Spleen (tissue), 11 donors: ENCODE measurements at regions not wholly inside any gene's neighbourhood (a gene's known extent, or its start where the extent isn't known, plus 50 kb on each side); places are given as distances from the start of the nearest gene placed in this dataset.

Experiments
- DNase-seq: peaks from one replicate; pipeline ENCODE4 v3.0.0-alpha.2; 2020
- H3K27ac ChIP-seq, 8 donors: fragments of 200-600 bp; sonication (generic) in 7 of 8; 1 replicate in 4 of 8; 2 replicates in 4 of 8; pipeline versions ENCODE4 v1.5.0 to v1.8.0; 2016 to 2021; ENCODE audit warnings: inconsistent platforms in 4 of 8, mild to moderate bottlenecking in 4 of 8, moderate library complexity in 1 of 8
- H3K27me3 ChIP-seq, 7 donors: fragments of 200-600 bp; sonication (generic) in 6 of 7; replicated peaks in 1 of 7; 1 replicate in 4 of 7; 2 replicates in 3 of 7; pipeline versions ENCODE4 v1.5.0 to v1.8.0; 2016 to 2021; ENCODE audit warnings: inconsistent platforms in 3 of 7, mild to moderate bottlenecking in 1 of 7
- H3K36me3 ChIP-seq, 6 donors: fragments of 200-600 bp; sonication (generic) in 5 of 6; 1 replicate in 4 of 6; 2 replicates in 2 of 6; pipeline versions ENCODE4 v1.5.0 to v1.8.0; 2016 to 2021; ENCODE audit warnings: inconsistent platforms in 2 of 6
- H3K4me1 ChIP-seq, 6 donors: fragments of 200-600 bp; sonication (generic) in 5 of 6; 1 replicate in 3 of 6; 2 replicates in 3 of 6; pipeline versions ENCODE4 v1.5.0 to v1.8.0; 2016 to 2021; ENCODE audit warnings: inconsistent platforms in 3 of 6
- H3K4me3 ChIP-seq, 8 donors: fragments of 200-600 bp; sonication (generic) in 7 of 8; 1 replicate in 4 of 8; 2 replicates in 4 of 8; pipeline versions ENCODE4 v1.5.0 to v1.8.0; 2016 to 2021; ENCODE audit warnings: inconsistent platforms in 4 of 8, mild to moderate bottlenecking in 4 of 8, moderate library complexity in 2 of 8
- H3K9me3 ChIP-seq, 8 donors: fragments of 200-600 bp; sonication (generic) in 7 of 8; 1 replicate in 4 of 8; 2 replicates in 4 of 8; pipeline versions ENCODE4 v1.5.0 to v1.8.0; 2016 to 2021; ENCODE audit warnings: inconsistent platforms in 4 of 8
- CTCF ChIP-seq, 11 experiments: fragments of 200-600 bp in 7 of 11; fragments of 450-650 bp in 4 of 11; sonication (generic) in 4 of 11; IDR thresholded peaks in 8 of 11; conservative IDR thresholded peaks in 3 of 11; 1 replicate in 7 of 11; 2 replicates in 4 of 11; pipeline versions ENCODE4 v1.4.0 to v1.8.0; 2016 to 2021; ENCODE audit warnings: antibody characterized with exemption in 11 of 11, inconsistent platforms in 4 of 11, mild to moderate bottlenecking in 1 of 11
- POLR2A ChIP-seq, 3 donors: fragments of 450-650 bp; IDR thresholded peaks; one replicate each; pipeline ENCODE4 v1.5.1; 2017; ENCODE audit warnings: antibody characterized with exemption in 3 of 3, mild to moderate bottlenecking in 1 of 3
- POLR2AphosphoS5 ChIP-seq, 3 donors: sonication (generic); formaldehyde crosslinking; IDR thresholded peaks; one replicate each; pipeline ENCODE4 v1.5.1; 2017; ENCODE audit warnings: antibody characterized with exemption in 3 of 3
- WGBS, 5 donors: extraction: QIAGEN DNeasy Blood & Tissue Kit in 3 of 5; methylation state at CpG; one replicate each; pipeline versions ENCODE4 v1.1.5 to v1.1.7; 2013 to 2018; 5-methylcytosine and 5-hydroxymethylcytosine counted together
- intact Hi-C: fragments of 100-400 bp; cut with DNase I; formaldehyde crosslinking; loops from one replicate; pipeline ENCODE4 v1.15.0; 2023; ENCODE audit warnings: low total_unique reads
- donor health status: healthy with polysubstance abuse.
- donor health status: DM: no; HTN: no; CAD: no; lungs with moderate emphysema.
- donor health status: DM: no; HTN: no; CAD: no.
- donor health status: Bipolar disorder and iron deficiency.
- donor health status: healthy.
- donor health status: DM: no; HTN: no; CAD: no.
- donor health status: DM: yes; HTN: yes; CAD: no.

- DNase-seq: no peak
- Histone ChIP-seq H3K4me3 (no peak overlapping the region), H3K4me1 (no peaks in the 10 kb centered on the region), H3K27me3 (no peaks in the 10 kb centered on the region), H3K27ac (no peak overlapping the region), H3K9me3 (peaks cover 0 to 6% (median 0%) of the 10 kb centered on the region in 8 donors), H3K36me3 (no peaks in the 10 kb centered on the region)
- intact Hi-C loops: no loop called here
- WGBS, 5 donors: 69 to 89% (median 76%) methylated on average over 5 of the region's 5 CpGs
- TF ChIP-seq POLR2A (IDR thresholded peaks at IDR 0.05): no peak
- no peak for TF ChIP-seq CTCF (IDR thresholded peaks at IDR 0.05 in 8 of 11, conservative IDR thresholded peaks at IDR 0.05 in 3 of 11)
- no peak for TF ChIP-seq POLR2AphosphoS5 (IDR thresholded peaks at IDR 0.05)
Measured at GRCh38 chr16:48478393-48478792, 93.2 kb upstream of the SIAH1 start.

- H3K27me3 ChIP-seq: no peaks in the 10 kb centered on the region
- peaks cover 0 to 5% (median 0%) of the 10 kb centered on the region in 8 donors for H3K9me3 ChIP-seq
- no peak for DNase-seq
- H3K36me3 ChIP-seq: no peaks in the 10 kb centered on the region
- TF ChIP-seq CTCF (IDR thresholded peaks at IDR 0.05 in 8 of 11, conservative IDR thresholded peaks at IDR 0.05 in 3 of 11) (no peak), POLR2AphosphoS5 (IDR thresholded peaks at IDR 0.05) (no peak), POLR2A (IDR thresholded peaks at IDR 0.05) (no peak)
- H3K4me3 ChIP-seq: no peak overlapping the region
- 82 to 85% (median 83%) methylated on average over 5 of the region's 5 CpGs for WGBS, 5 donors
- no peak overlapping the region for H3K27ac ChIP-seq
- no peaks in the 10 kb centered on the region for H3K4me1 ChIP-seq
- intact Hi-C loops: no loop called here
Measured at GRCh38 chr16:48471435-48471834, 86.2 kb upstream of the SIAH1 start.

- no peak for TF ChIP-seq POLR2AphosphoS5 (IDR thresholded peaks at IDR 0.05)
- TF ChIP-seq CTCF (IDR thresholded peaks at IDR 0.05 in 8 of 11, conservative IDR thresholded peaks at IDR 0.05 in 3 of 11): no peak
- no peak for TF ChIP-seq POLR2A (IDR thresholded peaks at IDR 0.05)
- Histone ChIP-seq H3K36me3 (no peaks in the 10 kb centered on the region), H3K4me1 (peaks cover 0 to 17% (median 9%) of the 10 kb centered on the region in 6 donors), H3K9me3 (peaks cover 0 to 15% (median 5%) of the 10 kb centered on the region in 8 donors), H3K27me3 (no peaks in the 10 kb centered on the region), H3K4me3 (no peak overlapping the region), H3K27ac (no peak overlapping the region)
- no peak for DNase-seq
- 92 to 95% (median 92%) methylated on average over 11 of the region's 11 CpGs for WGBS, 5 donors
- intact Hi-C loops: no loop called here
Measured at GRCh38 chr16:48462106-48462740, 77.0 kb upstream of the SIAH1 start.

GRCh38 chr16:48459167-48459566, 74.0 kb upstream of the SIAH1 start:
- TF ChIP-seq POLR2AphosphoS5 (IDR thresholded peaks at IDR 0.05) (no peak), CTCF (IDR thresholded peaks at IDR 0.05 in 8 of 11, conservative IDR thresholded peaks at IDR 0.05 in 3 of 11) (no peak), POLR2A (IDR thresholded peaks at IDR 0.05) (no peak)
- WGBS, 5 donors: 76 to 93% (median 77%) methylated on average over 3 of the region's 3 CpGs
- H3K9me3 ChIP-seq: peaks cover 0 to 3% (median under 1%) of the 10 kb centered on the region in 8 donors
- no peaks in the 10 kb centered on the region for H3K27me3 ChIP-seq
- intact Hi-C loops: no loop called here
- no peak for DNase-seq
- H3K27ac ChIP-seq: peak overlapping the region in 3 of 8 donors; percentile 4 to 57 (median 53)
- H3K4me1 ChIP-seq: peaks cover 0 to 22% (median 13%) of the 10 kb centered on the region in 6 donors
- no peak overlapping the region for H3K4me3 ChIP-seq
- no peaks in the 10 kb centered on the region for H3K36me3 ChIP-seq
